Activated CD4-positive, alpha-beta T cell treated with anti-CD3 and anti-CD28 coated beads, Interleukin-2, amount 50 U/mL, for 1 hour (primary cell): ENCODE measurements at regions not wholly inside any gene's neighbourhood (a gene's known extent, or its start where the extent isn't known, plus 50 kb on each side); places are given as distances from the start of the nearest gene placed in this dataset.
"Not testable (repeated sequence)": the region's sequence is repeated elsewhere in the genome, so short reads cannot be mapped to it uniquely, and the experiment has no call there.

Experiments
- DNase-seq: peaks from one replicate; pipeline ENCODE4 v3.0.0-alpha.2; 2020

- no peak for DNase-seq
Measured at GRCh38 chr2:236776695-236777251, 207.1 kb downstream of the ACKR3 start.

GRCh38 chr2:236777408-236777807 is 207.8 kb downstream of the ACKR3 start:
- no peak for DNase-seq

GRCh38 chr2:236781933-236782816 is 212.6 kb downstream of the ACKR3 start:
- DNase-seq = no peak

- no peak for DNase-seq
Measured at GRCh38 chr2:236782938-236783337, 213.3 kb downstream of the ACKR3 start.

- DNase-seq = no peak
Measured at GRCh38 chr2:236783417-236784020, 213.9 kb downstream of the ACKR3 start.

GRCh38 chr2:236785611-236786057 is 216.0 kb downstream of the ACKR3 start:
- DNase-seq = no peak

- DNase-seq = no peak
Measured at GRCh38 chr2:236786751-236787150, 217.1 kb downstream of the ACKR3 start.

GRCh38 chr2:236787376-236787775 is 217.8 kb downstream of the ACKR3 start:
- not testable (repeated sequence) for DNase-seq

- no peak for DNase-seq
Measured at GRCh38 chr2:236787885-236788284, 218.3 kb downstream of the ACKR3 start.

- DNase-seq = no peak
Measured at GRCh38 chr2:236790963-236791362, 221.3 kb downstream of the ACKR3 start.

GRCh38 chr2:236793023-236794011 is 223.7 kb downstream of the ACKR3 start:
- DNase-seq = no peak

- DNase-seq = no peak
Measured at GRCh38 chr2:236794176-236794957, 224.7 kb downstream of the ACKR3 start.

- no peak for DNase-seq
Measured at GRCh38 chr2:236795169-236795860, 225.7 kb downstream of the ACKR3 start.

- no peak for DNase-seq
Measured at GRCh38 chr2:236795861-236796219, 226.2 kb downstream of the ACKR3 start.

- DNase-seq = no peak
Measured at GRCh38 chr2:236796236-236796635, 226.6 kb downstream of the ACKR3 start.

GRCh38 chr2:236797411-236797810 is 227.8 kb downstream of the ACKR3 start:
- no peak for DNase-seq

- DNase-seq = no peak
Measured at GRCh38 chr2:236798491-236798890, 228.9 kb downstream of the ACKR3 start.

GRCh38 chr2:236799391-236800026 is 229.9 kb downstream of the ACKR3 start:
- no peak for DNase-seq

GRCh38 chr2:236802862-236803261 is 233.2 kb downstream of the ACKR3 start:
- DNase-seq = no peak

GRCh38 chr2:236803621-236804020 is 234.0 kb downstream of the ACKR3 start:
- no peak for DNase-seq
